ENCODE measurements at regions not wholly inside any gene's neighbourhood (a gene's known extent, or its start where the extent isn't known, plus 50 kb on each side); places are given as distances from the start of the nearest gene placed in this dataset.
A peak's percentile ranks its signal among the peaks of the same experiment; 100 is the strongest.

- peak; percentile 68 for DNase-seq
These were observed 61.0 kb upstream of the PELI2 start for GRCh38 chr14:56057071-56057741.

- DNase-seq, result no peak
These were observed 60.4 kb upstream of the PELI2 start for GRCh38 chr14:56057767-56058166.

- no peak for DNase-seq
These were observed 59.2 kb upstream of the PELI2 start for GRCh38 chr14:56059054-56059453.

GRCh38 chr14:56061051-56061450 is 57.2 kb upstream of the PELI2 start:
- DNase-seq, result no peak

- DNase-seq, result no peak
These were observed 55.1 kb upstream of the PELI2 start for GRCh38 chr14:56063131-56063530.

GRCh38 chr14:56064513-56064912 is 53.7 kb upstream of the PELI2 start:
- no peak for DNase-seq

- DNase-seq, result peak; percentile 35
These were observed 53.0 kb upstream of the PELI2 start for GRCh38 chr14:56065199-56065598.

- DNase-seq, result no peak
These were observed 52.5 kb upstream of the PELI2 start for GRCh38 chr14:56065621-56066290.
